SK-N-SH treated with all-trans-retinoic acid at 6 μM for 48 hours (cell line): ENCODE measurements at regions not wholly inside any gene's neighbourhood (a gene's known extent, or its start where the extent isn't known, plus 50 kb on each side); places are given as distances from the start of the nearest gene placed in this dataset.

Experiments
- ARNTL ChIP-seq: fragments of 450-650 bp; formaldehyde crosslinking; IDR thresholded peaks from 2 replicates; pipeline ENCODE4 v1.5.0; 2020; ENCODE audit warnings: low read depth, mild to moderate bottlenecking, moderate library complexity, borderline replicate concordance
- CREB5 ChIP-seq: fragments of 250-450 bp; sonication (Bioruptor Pico); IDR thresholded peaks from 2 replicates; pipeline ENCODE4 v1.5.1; 2020; ENCODE audit warnings: low read depth, mild to moderate bottlenecking, moderate library complexity
- CSDC2 ChIP-seq: fragments of 250-450 bp; sonication (Bioruptor Pico); IDR thresholded peaks from 2 replicates; pipeline ENCODE4 v1.5.0; 2020; ENCODE audit warnings: mild to moderate bottlenecking, moderate library complexity
- OSR1 ChIP-seq: fragments of 250-450 bp; sonication (Bioruptor Pico); IDR thresholded peaks from 2 replicates; pipeline ENCODE4 v1.8.0; 2022; ENCODE audit warnings: moderate library complexity, mild to moderate bottlenecking, inconsistent platforms
- PATZ1 ChIP-seq: fragments of 250-450 bp; sonication (Bioruptor Pico); IDR thresholded peaks from 2 replicates; pipeline ENCODE4 v1.8.0; 2020; ENCODE audit warnings: mild to moderate bottlenecking, moderate library complexity, borderline replicate concordance
- RARB ChIP-seq: fragments of 250-450 bp; sonication (Bioruptor Pico); IDR thresholded peaks from 2 replicates; pipeline ENCODE4 v1.8.0; 2021; ENCODE audit warnings: mild to moderate bottlenecking, moderate library complexity
- TCF4 ChIP-seq: fragments of 250-450 bp; sonication (Bioruptor Pico); IDR thresholded peaks from 2 replicates; pipeline ENCODE4 v1.8.0; 2021; ENCODE audit warnings: mild to moderate bottlenecking, moderate library complexity, borderline replicate concordance
- TSHZ2 ChIP-seq: fragments of 250-450 bp; sonication (Bioruptor Pico); IDR thresholded peaks from 2 replicates; pipeline ENCODE4 v1.5.0; 2020; ENCODE audit warnings: mild to moderate bottlenecking, moderate library complexity
- ZC3H10 ChIP-seq: fragments of 250-450 bp; sonication (Bioruptor Pico); IDR thresholded peaks from 2 replicates; pipeline ENCODE4 v1.5.1; 2021; ENCODE audit warnings: mild to moderate bottlenecking, moderate library complexity
- ZFP30 ChIP-seq: fragments of 450-650 bp; formaldehyde crosslinking; IDR thresholded peaks from 2 replicates; pipeline ENCODE4 v1.5.0; 2022; ENCODE audit warnings: mild to moderate bottlenecking, moderate library complexity
- ZNF70 ChIP-seq: fragments of 450-650 bp; formaldehyde crosslinking; IDR thresholded peaks from 2 replicates; pipeline ENCODE4 v1.5.0; 2020; ENCODE audit warnings: mild to moderate bottlenecking, moderate library complexity

- no peak for TF ChIP-seq ARNTL (CRISPR knock-in tag)
- no peak for TF ChIP-seq PATZ1 (CRISPR knock-in tag)
- no peak for TF ChIP-seq CREB5 (CRISPR knock-in tag)
- TF ChIP-seq TSHZ2 (CRISPR knock-in tag), result no peak
- no peak for TF ChIP-seq ZFP30
- no peak for TF ChIP-seq ZNF70 (CRISPR knock-in tag)
- no peak for TF ChIP-seq CSDC2 (CRISPR knock-in tag)
- no peak for TF ChIP-seq TCF4
- no peak for TF ChIP-seq ZC3H10
- TF ChIP-seq OSR1 (CRISPR knock-in tag), result no peak
- TF ChIP-seq RARB (CRISPR knock-in tag), result no peak
Observed at GRCh38 chr6:133183691-133184090, 57.5 kb upstream of the EYA4 start.
